DND-41 (cell line): ENCODE measurements at regions not wholly inside any gene's neighbourhood (a gene's known extent, or its start where the extent isn't known, plus 50 kb on each side); places are given as distances from the start of the nearest gene placed in this dataset.

ENCODE experiments used
- ATAC-seq: fragments of 200-7000 bp; cut with Tn5 transposase; 3 replicates; pipeline ENCODE4 v1.9.1; 2021; ENCODE audit warnings: low read depth; ENCODE audit not compliant: insufficient read depth
- DNase-seq: peaks from one replicate; pipeline ENCODE4 v3.0.0-alpha.2; 2020
- H2AFZ ChIP-seq: 2 replicates; pipeline ENCODE4 v1.6.0; 2012; ENCODE audit warnings: low read depth, low read length
- H3K27ac ChIP-seq: 2 replicates; pipeline ENCODE4 v1.5.1; 2012; ENCODE audit warnings: low read length, inconsistent platforms
- H3K27me3 ChIP-seq: fragments of 200-600 bp; sonication (generic); 2 replicates; pipeline ENCODE4 v1.6.0; 2012; ENCODE audit warnings: low read length, mild to moderate bottlenecking, inconsistent platforms; ENCODE audit not compliant: insufficient read depth, poor library complexity
- H3K36me3 ChIP-seq: 2 replicates; pipeline ENCODE4 v1.5.1; 2012; ENCODE audit warnings: low read length, inconsistent platforms; ENCODE audit not compliant: insufficient read depth
- H3K4me1 ChIP-seq: 2 replicates; pipeline ENCODE4 v1.5.1; 2012; ENCODE audit warnings: mild to moderate bottlenecking, low read length; ENCODE audit not compliant: insufficient read depth
- H3K4me2 ChIP-seq: 2 replicates; pipeline ENCODE4 v1.6.0; 2012; ENCODE audit warnings: mild to moderate bottlenecking, moderate library complexity, low read length, inconsistent platforms; ENCODE audit not compliant: insufficient read depth
- H3K4me3 ChIP-seq, 2 experiments: fragments of 200-600 bp in 1 of 2; shearing (Covaris generic) in 1 of 2; 2 replicates each; pipeline ENCODE4 v1.5.1; 2012 to 2016; ENCODE audit warnings: inconsistent platforms in 2 of 2, low read length in 2 of 2, mild to moderate bottlenecking in 2 of 2, low read depth in 1 of 2, moderate library complexity in 1 of 2
- H3K79me2 ChIP-seq: 2 replicates; pipeline ENCODE4 v1.6.0; 2012; ENCODE audit warnings: low read length, inconsistent platforms; ENCODE audit not compliant: insufficient read depth
- H3K9ac ChIP-seq: 2 replicates; pipeline ENCODE4 v1.6.0; 2012; ENCODE audit warnings: low read depth, mild to moderate bottlenecking, inconsistent platforms, low read length, moderate library complexity
- H3K9me3 ChIP-seq: 2 replicates; pipeline ENCODE4 v1.5.1; 2012; ENCODE audit warnings: low read length, moderate library complexity, mild to moderate bottlenecking, inconsistent platforms; ENCODE audit not compliant: insufficient read depth, severe bottlenecking
- H4K20me1 ChIP-seq: 2 replicates; pipeline ENCODE4 v1.6.0; 2012; ENCODE audit warnings: low read length; ENCODE audit not compliant: insufficient read depth
- CTCF ChIP-seq: IDR thresholded peaks from 2 replicates; pipeline ENCODE4 v1.5.1; 2012; ENCODE audit warnings: borderline replicate concordance, low read length, moderate library complexity, mild to moderate bottlenecking; ENCODE audit not compliant: poor library complexity, severe bottlenecking; ENCODE audit errors: extremely low read depth
- EZH2 ChIP-seq: IDR thresholded peaks from 3 replicates; pipeline ENCODE4 v1.6.1; 2012; ENCODE audit warnings: borderline replicate concordance, low read depth, mild to moderate bottlenecking, moderate library complexity, low read length, inconsistent platforms; ENCODE audit not compliant: severe bottlenecking

GRCh38 chr13:76175961-76176725 lies 540.0 kb downstream of the LMO7 start:
- ATAC-seq (no peak), DNase-seq (no peak)
- Histone ChIP-seq H2AFZ (no peak overlapping the region), H3K79me2 (no peaks in the 10 kb centered on the region), H3K9ac (no peak overlapping the region), H3K4me1 (no peaks in the 10 kb centered on the region), H3K27ac (no peak overlapping the region), H3K4me2 (no peak overlapping the region), H3K36me3 (no peaks in the 10 kb centered on the region), H4K20me1 (no peaks in the 10 kb centered on the region), H3K9me3 (no peaks in the 10 kb centered on the region), H3K27me3 (no peaks in the 10 kb centered on the region), H3K4me3 (no peak overlapping the region)
- TF ChIP-seq EZH2 (no peak), CTCF (no peak)

DNA sequence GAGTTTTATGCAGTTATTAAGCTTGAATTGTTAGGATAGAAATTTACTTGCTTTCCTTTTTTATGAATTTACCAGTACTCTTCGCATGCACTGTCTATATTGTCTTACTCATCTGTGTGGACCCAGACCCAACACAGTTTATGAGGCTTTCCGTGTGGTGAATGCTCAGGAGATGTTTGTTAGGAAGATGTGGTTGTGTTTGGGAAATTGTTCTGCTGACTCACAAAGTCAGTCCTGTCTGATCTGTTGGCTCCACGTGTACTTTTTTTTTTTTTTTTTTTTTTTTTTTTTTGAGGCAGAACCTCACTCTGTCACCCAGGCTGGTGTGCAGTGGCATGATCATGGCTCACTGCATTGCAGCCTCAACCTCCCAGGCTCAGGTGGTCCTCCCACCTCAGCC lies 532.5 kb downstream of the LMO7 start:
- H3K9ac ChIP-seq: no peak overlapping the region
- no peak for ATAC-seq
- H3K79me2 ChIP-seq: no peaks in the 10 kb centered on the region
- H3K4me1 ChIP-seq: no peaks in the 10 kb centered on the region
- H3K36me3 ChIP-seq: no peaks in the 10 kb centered on the region
- no peak for DNase-seq
- H3K4me2 ChIP-seq: no peak overlapping the region
- H2AFZ ChIP-seq: no peak overlapping the region
- H3K4me3 ChIP-seq: no peak overlapping the region
- no peaks in the 10 kb centered on the region for H3K27me3 ChIP-seq
- TF ChIP-seq CTCF (no peak), EZH2 (no peak)
- no peaks in the 10 kb centered on the region for H4K20me1 ChIP-seq
- no peaks in the 10 kb centered on the region for H3K9me3 ChIP-seq
- H3K27ac ChIP-seq: no peak overlapping the region

- Histone ChIP-seq H3K36me3 (no peaks in the 10 kb centered on the region), H3K27ac (no peak overlapping the region), H4K20me1 (no peaks in the 10 kb centered on the region), H3K9ac (no peak overlapping the region), H3K27me3 (no peaks in the 10 kb centered on the region), H3K9me3 (no peaks in the 10 kb centered on the region), H3K4me1 (no peaks in the 10 kb centered on the region), H2AFZ (no peak overlapping the region), H3K4me2 (no peak overlapping the region), H3K4me3 (no peak overlapping the region), H3K79me2 (no peaks in the 10 kb centered on the region)
- DNase-seq: no peak
- ATAC-seq: no peak
- TF ChIP-seq EZH2 (no peak), CTCF (no peak)
Observed at GRCh38 chr13:76164290-76164689, 528.2 kb downstream of the LMO7 start.

DNA sequence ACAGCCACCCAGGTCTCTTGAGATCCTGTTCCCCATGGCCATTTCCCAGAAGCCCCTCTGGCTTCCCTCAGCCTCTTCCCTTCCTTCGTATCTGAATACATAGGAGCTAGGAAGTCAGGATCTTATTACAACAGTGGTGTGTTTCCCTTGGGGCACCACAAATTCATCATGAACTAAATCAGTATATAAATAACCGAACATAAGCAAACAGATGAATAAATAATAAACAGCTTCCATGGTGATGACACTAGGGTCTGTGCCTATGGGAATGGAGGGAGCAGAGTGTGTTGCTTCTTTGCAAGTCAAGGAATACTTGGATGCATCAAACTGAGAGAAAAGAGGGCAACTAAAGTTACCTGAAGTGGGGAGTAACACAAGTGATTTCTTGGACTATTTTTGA lies 527.6 kb downstream of the LMO7 start:
- no peaks in the 10 kb centered on the region for H3K9me3 ChIP-seq
- ATAC-seq: no peak
- no peak for DNase-seq
- H3K4me3 ChIP-seq: no peak overlapping the region
- no peaks in the 10 kb centered on the region for H3K36me3 ChIP-seq
- no peaks in the 10 kb centered on the region for H3K27me3 ChIP-seq
- no peaks in the 10 kb centered on the region for H4K20me1 ChIP-seq
- H3K9ac ChIP-seq: no peak overlapping the region
- TF ChIP-seq EZH2 (no peak), CTCF (no peak)
- H3K4me1 ChIP-seq: no peaks in the 10 kb centered on the region
- H2AFZ ChIP-seq: no peak overlapping the region
- no peak overlapping the region for H3K27ac ChIP-seq
- no peaks in the 10 kb centered on the region for H3K79me2 ChIP-seq
- H3K4me2 ChIP-seq: no peak overlapping the region
